SK-N-MC (cell line): ENCODE measurements at regions not wholly inside any gene's neighbourhood (a gene's known extent, or its start where the extent isn't known, plus 50 kb on each side); places are given as distances from the start of the nearest gene placed in this dataset.

Experiments used
- EZH2 ChIP-seq: fragments of 200-600 bp; sonication (generic); IDR thresholded peaks from one replicate; pipeline ENCODE4 v1.6.1; 2017; ENCODE audit warnings: antibody characterized with exemption
- POLR2AphosphoS5 ChIP-seq: IDR thresholded peaks from 2 replicates; pipeline ENCODE4 v1.6.1; 2012; ENCODE audit warnings: mild to moderate bottlenecking, low read depth, low read length, borderline replicate concordance

GRCh38 chr3:816605-817004, 276.2 kb upstream of the CNTN6 start:
- no peak for TF ChIP-seq POLR2AphosphoS5
- no peak for TF ChIP-seq EZH2
